GM10248 (cell line): ENCODE measurements at regions not wholly inside any gene's neighbourhood (a gene's known extent, or its start where the extent isn't known, plus 50 kb on each side); places are given as distances from the start of the nearest gene placed in this dataset.

Experiments used
- CTCF ChIA-PET: fragments of 300-600 bp; sonication (Branson Sonifier 250); formaldehyde crosslinking; extraction: SDS; loops from one replicate; lab custom pipeline; 2021; ENCODE audit warnings: antibody characterized with exemption; lab: Yijun Ruan, JAX
- POLR2A ChIA-PET: fragments of 350-650 bp; sonication (Branson Sonifier 250); formaldehyde crosslinking; extraction: SDS; loops from one replicate; lab custom pipeline; 2020; ENCODE audit warnings: antibody characterized with exemption; lab: Yijun Ruan, JAX
- DNase-seq: peaks from one replicate; pipeline ENCODE4 v3.0.0; 2012; ENCODE audit errors: extremely low spot score
- CTCF ChIP-seq: IDR thresholded peaks from 2 replicates; pipeline ENCODE4 v1.5.1; 2012; ENCODE audit warnings: mild to moderate bottlenecking, low read depth; ENCODE audit errors: extremely low read depth, missing control alignments, control extremely low read depth

GRCh38 chr4:81854406-81854805 lies 382.7 kb upstream of the RASGEF1B start:
- ChIA-PET POLR2A (no interaction called here), CTCF (interaction anchor here (1.3 to 2.4 kb wide), 2 partner anchors 10 to 387 kb away, joined by 3 to 8 read pairs; no protein-coding TSS in a partner anchor)
- no peak for DNase-seq
- no peak for TF ChIP-seq CTCF

- CTCF ChIA-PET: interaction anchor here (2.4 kb wide), 1 partner anchor 8 kb away, joined by 8 read pairs; no protein-coding TSS in a partner anchor
These were observed 380.5 kb upstream of the RASGEF1B start for GRCh38 chr4:81852031-81852715.

GRCh38 chr4:81850701-81851100 lies 379.0 kb upstream of the RASGEF1B start:
- no peak for DNase-seq
- TF ChIP-seq CTCF: no peak
- ChIA-PET CTCF (interaction anchor here (0.9 to 1.2 kb wide), 2 partner anchors 10 to 11 kb away, joined by 3 to 4 read pairs; no protein-coding TSS in a partner anchor), POLR2A (no interaction called here)

More at GRCh38 chr4:81852031-81852715, 380.5 kb upstream of the RASGEF1B start:
- no peak for DNase-seq
- POLR2A ChIA-PET: no interaction called here
- TF ChIP-seq CTCF: no peak

GRCh38 chr4:81845761-81846160 lies 374.1 kb upstream of the RASGEF1B start:
- POLR2A ChIA-PET: no interaction called here
- CTCF ChIA-PET: interaction anchor here (0.9 to 7.6 kb wide), 10 partner anchors 9 to 383 kb away, joined by 3 to 90 read pairs (median 5); partner anchors contain the start of gene RASGEF1B
- DNase-seq: no peak
- TF ChIP-seq CTCF: no peak

GRCh38 chr4:81845273-81845672 lies 373.6 kb upstream of the RASGEF1B start:
- no peak for DNase-seq
- POLR2A ChIA-PET: no interaction called here
- CTCF ChIA-PET: interaction anchor here (0.9 to 7.6 kb wide), 12 partner anchors 8 to 382 kb away, joined by 3 to 90 read pairs (median 5); partner anchors contain the start of gene RASGEF1B
- no peak for TF ChIP-seq CTCF

- POLR2A ChIA-PET: no interaction called here
- DNase-seq: peak; percentile 53
- CTCF ChIA-PET: interaction anchor here (0.8 to 7.6 kb wide), 17 partner anchors 8 to 517 kb away, joined by 3 to 90 read pairs (median 4); partner anchors contain the start of gene RASGEF1B
- TF ChIP-seq CTCF: peak; percentile 82
These were observed 373.0 kb upstream of the RASGEF1B start for GRCh38 chr4:81844717-81845116.
